NT2/D1 (cell line): ENCODE measurements at regions not wholly inside any gene's neighbourhood (a gene's known extent, or its start where the extent isn't known, plus 50 kb on each side); places are given as distances from the start of the nearest gene placed in this dataset.

Experiments used
- YY1 ChIP-seq: IDR thresholded peaks from 2 replicates; pipeline ENCODE4 v1.6.1; 2011; ENCODE audit not compliant: insufficient read length, insufficient read depth
- ZNF274 ChIP-seq: IDR thresholded peaks from 2 replicates; pipeline ENCODE4 v1.6.1; 2011; ENCODE audit warnings: mild to moderate bottlenecking, low read depth, low read length

DNA sequence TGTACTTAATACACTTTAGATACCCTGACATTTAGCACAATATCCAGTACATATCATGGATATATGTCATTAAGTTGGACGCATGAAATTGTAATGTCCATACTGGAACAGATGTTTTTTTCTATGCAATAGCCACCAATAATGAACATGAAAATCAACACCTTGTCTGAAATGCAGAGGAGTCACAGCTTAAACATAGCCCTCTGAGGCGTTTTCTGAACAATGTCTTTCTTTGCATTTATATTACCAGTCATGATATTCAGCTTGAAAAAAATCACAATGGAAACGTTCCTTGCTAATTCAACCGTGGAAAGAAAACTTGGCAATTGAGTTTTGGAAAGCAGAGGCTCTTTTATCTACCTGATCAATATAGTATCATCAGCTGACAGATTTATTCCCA is 86.7 kb upstream of the COL11A1 start:
- TF ChIP-seq ZNF274 (no peak), YY1 (no peak)
